ENCODE measurements at regions not wholly inside any gene's neighbourhood (a gene's known extent, or its start where the extent isn't known, plus 50 kb on each side); places are given as distances from the start of the nearest gene placed in this dataset.
"Not testable (repeated sequence)": the region's sequence is repeated elsewhere in the genome, so short reads cannot be mapped to it uniquely, and the experiment has no call there.

DNA sequence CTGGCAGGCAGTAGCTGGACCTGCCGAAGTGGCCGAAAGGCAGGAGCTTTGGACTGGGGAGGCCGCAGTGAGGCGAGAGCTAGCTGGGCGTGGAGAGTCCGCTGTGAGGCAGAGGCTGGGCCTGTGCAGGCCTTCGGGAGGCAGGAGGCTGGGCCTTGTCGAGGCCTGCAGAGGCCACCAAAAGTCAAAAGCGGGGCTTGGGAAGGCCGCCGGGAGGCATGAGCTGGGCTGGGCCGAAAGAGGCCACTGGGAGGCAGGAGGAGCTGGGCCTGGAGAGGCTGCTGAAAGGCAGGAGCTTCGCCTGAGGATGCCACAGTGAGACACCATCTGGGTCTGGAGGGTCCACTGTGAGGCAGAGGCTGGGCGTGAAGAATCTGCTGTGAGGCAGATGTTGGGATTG lies 105.8 kb upstream of the TP53BP2 start:
- not testable (repeated sequence) for DNase-seq

- not testable (repeated sequence) for DNase-seq
Measured at GRCh38 chr1:223949944-223950343, 104.2 kb upstream of the TP53BP2 start.

DNA sequence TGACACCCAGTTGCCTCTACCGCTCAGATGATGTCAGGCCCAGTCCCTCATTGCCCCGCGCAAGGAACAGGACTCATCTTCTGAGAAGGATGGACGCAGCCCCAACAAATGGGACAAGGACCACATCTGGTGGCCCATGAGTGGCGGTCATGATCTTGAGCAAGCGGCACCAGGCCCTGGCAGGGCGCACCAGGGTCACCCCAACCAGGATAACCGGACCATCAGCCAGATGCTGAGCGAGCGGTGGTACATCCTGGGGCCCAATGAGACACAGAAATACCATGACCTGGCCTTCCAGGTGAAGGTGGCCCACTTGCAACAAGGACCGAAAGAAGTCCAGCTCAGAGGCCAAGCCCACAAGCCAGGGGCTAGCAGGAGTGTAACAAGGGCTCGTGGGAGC lies 102.3 kb upstream of the TP53BP2 start:
- DNase-seq = not testable (repeated sequence)

DNA sequence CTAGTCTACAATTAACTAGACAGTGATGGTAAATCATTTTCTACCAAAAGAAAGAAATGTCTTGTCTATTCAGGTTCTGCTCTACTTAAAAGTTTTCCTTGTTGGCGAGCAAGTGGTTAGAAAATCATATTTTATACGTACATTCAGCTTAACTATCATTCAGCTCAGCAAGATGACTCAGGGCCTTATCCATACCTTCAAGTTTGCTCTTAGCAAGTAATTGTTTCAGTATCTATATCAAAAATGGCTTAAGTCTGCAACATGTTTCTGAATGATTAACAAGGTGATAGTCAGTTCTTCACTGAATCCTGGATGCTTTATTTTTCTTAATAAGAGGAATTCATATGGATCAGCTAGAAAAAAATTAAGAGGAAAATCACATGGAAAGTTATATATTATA lies 90.8 kb upstream of the TP53BP2 start:
- DNase-seq = not testable (repeated sequence)

DNA sequence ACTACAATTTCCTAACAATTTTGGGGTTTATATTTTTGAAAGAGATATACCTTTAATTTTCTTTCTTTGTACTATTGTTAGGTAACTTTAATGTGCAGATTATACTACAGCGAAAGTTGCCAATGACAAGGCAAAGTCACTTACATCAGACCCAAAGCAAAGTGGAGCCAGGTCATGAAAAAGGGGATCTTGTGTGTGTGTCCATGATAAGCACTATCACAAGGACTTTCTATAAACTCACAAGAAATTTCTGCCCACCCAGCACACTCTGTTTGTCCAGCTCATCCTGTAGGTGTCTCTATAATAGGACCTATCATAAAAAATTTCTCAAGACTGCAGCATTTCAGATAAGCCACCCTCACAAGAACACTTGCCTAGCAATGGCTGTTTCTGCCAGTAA lies 85.7 kb upstream of the TP53BP2 start:
- not testable (repeated sequence) for DNase-seq

DNA sequence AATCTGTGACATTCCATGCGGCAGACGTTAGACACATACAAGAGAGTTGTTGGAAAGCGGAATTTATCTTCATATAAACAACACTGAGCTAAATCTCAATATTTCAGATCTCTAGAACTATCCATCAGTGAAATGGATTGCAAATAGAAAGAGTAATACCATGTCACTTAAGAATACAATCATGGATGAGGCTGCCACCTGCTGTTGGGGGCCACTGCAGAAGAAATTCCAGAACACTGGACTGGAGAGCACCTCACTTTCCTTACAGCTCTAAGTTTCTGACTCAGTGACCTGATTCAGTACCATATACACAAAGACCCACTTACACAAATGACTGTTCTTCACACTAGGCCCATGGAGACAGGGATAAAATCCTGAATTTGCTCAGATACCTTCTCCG lies 75.1 kb upstream of the TP53BP2 start:
- DNase-seq = not testable (repeated sequence)

DNA sequence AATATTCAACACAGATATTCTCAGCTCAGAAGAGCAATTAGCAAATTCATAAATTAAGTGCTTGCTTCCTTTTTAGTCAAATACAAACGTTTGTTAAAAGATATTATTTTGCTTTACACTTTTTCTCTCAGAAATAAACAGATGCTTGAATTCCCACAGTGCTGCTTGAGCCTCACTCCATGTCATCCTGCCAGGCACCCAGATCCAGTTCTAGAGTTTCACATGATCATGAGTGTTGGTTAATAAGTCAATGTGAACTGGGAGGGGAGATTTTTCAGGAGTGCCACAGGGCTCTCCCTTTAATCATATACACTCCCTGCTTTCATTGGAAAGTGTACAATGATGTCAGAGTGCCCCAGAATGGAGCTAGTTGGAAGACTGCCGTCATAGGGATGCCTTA lies 69.7 kb upstream of the TP53BP2 start:
- not testable (repeated sequence) for DNase-seq

GRCh38 chr1:223913715-223914114 lies 68.0 kb upstream of the TP53BP2 start:
- DNase-seq = not testable (repeated sequence)

GRCh38 chr1:223907943-223908587 lies 62.3 kb upstream of the TP53BP2 start:
- not testable (repeated sequence) for DNase-seq

DNA sequence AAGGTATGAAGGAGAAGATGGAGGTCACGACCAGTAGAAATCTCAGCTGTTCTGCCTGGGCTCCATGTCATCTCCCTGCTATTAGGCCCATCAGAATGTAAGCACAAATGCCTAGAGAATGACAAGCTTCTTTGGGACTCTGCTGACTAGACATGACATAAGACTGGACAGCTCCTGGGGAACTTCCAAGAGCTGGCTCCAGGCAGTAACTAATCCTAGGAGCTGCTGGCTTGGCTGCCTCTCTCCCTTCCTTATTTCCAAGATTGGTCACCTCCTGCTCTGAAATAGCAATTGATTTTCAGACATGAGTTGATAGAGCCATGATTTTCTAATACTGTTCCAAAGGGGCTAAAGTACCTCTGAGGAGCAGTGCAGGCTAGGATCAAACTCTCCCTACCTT lies 57.5 kb upstream of the TP53BP2 start:
- DNase-seq = not testable (repeated sequence)

GRCh38 chr1:223899775-223900174 lies 54.0 kb upstream of the TP53BP2 start:
- not testable (repeated sequence) for DNase-seq

DNA sequence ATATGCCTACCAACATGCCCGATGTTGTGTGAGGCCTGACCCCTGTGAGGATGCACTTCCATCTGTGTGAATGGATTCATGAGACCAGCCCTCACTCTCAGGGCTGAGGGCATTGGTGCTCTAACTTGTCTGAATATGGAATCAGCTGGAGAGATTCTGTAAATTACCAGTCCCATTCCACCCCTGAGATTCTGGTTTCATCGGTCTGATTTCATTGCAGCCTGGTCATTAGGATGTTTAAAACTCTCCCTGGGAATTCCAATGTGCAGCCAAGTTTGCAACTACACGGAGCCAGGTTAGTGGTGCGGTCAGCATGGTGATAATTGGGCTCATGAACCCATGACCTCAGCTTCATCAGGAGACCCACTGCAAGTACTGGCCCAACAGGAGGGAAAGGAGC lies 51.4 kb upstream of the TP53BP2 start:
- DNase-seq = not testable (repeated sequence)

- not testable (repeated sequence) for DNase-seq
Measured at GRCh38 chr1:223895950-223896349, 50.2 kb upstream of the TP53BP2 start.

Data from NCI-H187 (cell line).